DOHH2 (cell line): ENCODE measurements at regions not wholly inside any gene's neighbourhood (a gene's known extent, or its start where the extent isn't known, plus 50 kb on each side); places are given as distances from the start of the nearest gene placed in this dataset.
"Not testable (repeated sequence)": the region's sequence is repeated elsewhere in the genome, so short reads cannot be mapped to it uniquely, and the experiment has no call there.

Experiments used
- H3F3A ChIP-seq: fragments of 200-600 bp; sonication (generic), shearing (Covaris generic); 2 replicates; pipeline ENCODE4 v1.6.0; 2016; ENCODE audit warnings: antibody characterized with exemption, mild to moderate bottlenecking; ENCODE audit not compliant: control insufficient read depth, insufficient read depth
- H3K27ac ChIP-seq: fragments of 200-600 bp; sonication (generic); 2 replicates; pipeline ENCODE4 v1.5.1; 2014; ENCODE audit warnings: low read depth, mild to moderate bottlenecking, low read length, moderate library complexity
- H3K27me3 ChIP-seq: fragments of 200-600 bp; sonication (generic); 2 replicates; pipeline ENCODE4 v1.6.1; 2014; ENCODE audit warnings: mild to moderate bottlenecking, low read length, mixed read lengths; ENCODE audit not compliant: control insufficient read depth
- H3K36me3 ChIP-seq: fragments of 200-600 bp; sonication (generic); 2 replicates; pipeline ENCODE4 v1.6.1; 2014; ENCODE audit warnings: mild to moderate bottlenecking, low read length, moderate library complexity, mixed read lengths; ENCODE audit not compliant: control insufficient read depth
- H3K4me1 ChIP-seq: fragments of 200-600 bp; sonication (generic); 2 replicates; pipeline ENCODE4 v1.6.1; 2014; ENCODE audit warnings: mild to moderate bottlenecking, low read length, mixed read lengths; ENCODE audit not compliant: control insufficient read depth
- H3K4me2 ChIP-seq: fragments of 200-600 bp; sonication (generic); 2 replicates; pipeline ENCODE4 v1.6.0; 2014; ENCODE audit warnings: mild to moderate bottlenecking, low read length, moderate library complexity
- H3K4me3 ChIP-seq: fragments of 200-600 bp; sonication (generic); 2 replicates; pipeline ENCODE4 v1.5.1; 2014; ENCODE audit warnings: mild to moderate bottlenecking, low read length, mixed read lengths
- H3K79me2 ChIP-seq: fragments of 200-600 bp; sonication (generic); 2 replicates; pipeline ENCODE4 v1.6.1; 2014; ENCODE audit warnings: mild to moderate bottlenecking, low read length, mixed read lengths; ENCODE audit not compliant: control insufficient read depth
- H3K9me2 ChIP-seq: fragments of 200-600 bp; sonication (generic); replicated peaks from 2 replicates; pipeline ENCODE4 v1.6.1; 2014; ENCODE audit warnings: mild to moderate bottlenecking, low read length, mixed read lengths; ENCODE audit not compliant: control insufficient read depth
- H3K9me3 ChIP-seq: fragments of 200-600 bp; sonication (generic); 2 replicates; pipeline ENCODE4 v1.6.1; 2014; ENCODE audit warnings: antibody characterized with exemption, low read length, mixed read lengths; ENCODE audit not compliant: control insufficient read depth, insufficient read depth
- H4K20me1 ChIP-seq: fragments of 200-600 bp; sonication (generic); 2 replicates; pipeline ENCODE4 v1.6.0; 2014; ENCODE audit warnings: low read depth, mild to moderate bottlenecking, antibody characterized with exemption, low read length, moderate library complexity; ENCODE audit not compliant: control insufficient read depth, insufficient read depth
- CTCF ChIP-seq: fragments of 200-600 bp; sonication (generic); IDR thresholded peaks from one replicate; pipeline ENCODE4 v1.5.1; 2014; ENCODE audit warnings: antibody characterized with exemption, mild to moderate bottlenecking, low read depth, low read length; ENCODE audit not compliant: poor library complexity, severe bottlenecking
- EZH2phosphoT487 ChIP-seq: fragments of 200-600 bp; sonication (generic); IDR thresholded peaks from 2 replicates; pipeline ENCODE4 v1.6.1; 2017; ENCODE audit warnings: borderline replicate concordance, mild to moderate bottlenecking, antibody characterized with exemption, low read length, moderate library complexity, mixed read lengths

DNA sequence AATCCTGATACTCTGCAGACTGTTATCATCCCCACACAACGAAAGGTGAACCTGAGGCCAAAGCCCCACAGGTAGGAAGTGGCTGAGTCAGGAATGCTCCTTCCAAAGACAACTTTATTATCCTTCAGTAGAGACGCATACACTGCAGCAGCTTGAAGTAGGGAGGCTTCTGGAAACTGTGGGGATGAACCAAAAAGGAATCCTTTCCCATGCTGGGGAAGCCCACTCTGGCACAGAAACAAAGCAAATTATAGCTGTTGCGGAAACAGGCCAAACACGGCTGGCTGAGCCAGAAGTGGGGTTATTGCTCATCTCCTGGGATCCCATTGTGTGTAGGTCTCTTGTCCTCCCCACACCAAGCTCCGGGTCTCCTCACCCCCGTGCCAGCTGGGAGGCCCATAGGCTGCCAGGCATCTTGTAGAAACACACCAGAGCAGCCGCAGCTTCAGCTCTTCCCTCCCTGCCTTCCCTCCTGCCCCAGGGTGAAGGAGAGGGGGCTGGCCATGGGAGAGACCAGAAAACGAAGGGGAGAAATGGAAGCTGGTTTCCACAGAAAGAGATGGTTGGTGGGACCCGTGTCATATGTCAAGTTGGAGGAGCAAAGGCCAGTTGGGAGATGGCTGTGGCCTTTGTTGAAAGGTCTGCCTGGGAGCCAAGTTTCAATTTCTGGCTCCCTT is 176.9 kb upstream of the NABP1 start:
- TF ChIP-seq CTCF, result no peak
- no peak for TF ChIP-seq EZH2phosphoT487
- H3K79me2 ChIP-seq, result no peaks in the 10 kb centered on the region
- H4K20me1 ChIP-seq, result no peaks in the 10 kb centered on the region
- no peak overlapping the region for H3K27ac ChIP-seq
- no peaks in the 10 kb centered on the region for H3K27me3 ChIP-seq
- no peaks in the 10 kb centered on the region for H3K36me3 ChIP-seq
- no peaks in the 10 kb centered on the region for H3K4me1 ChIP-seq
- no peaks in the 10 kb centered on the region for H3K9me2 ChIP-seq
- H3K9me3 ChIP-seq, result no peaks in the 10 kb centered on the region
- no peak overlapping the region for H3K4me3 ChIP-seq
- no peak overlapping the region for H3K4me2 ChIP-seq
- H3F3A ChIP-seq, result no peaks in the 10 kb centered on the region

GRCh38 chr2:191501561-191502168 is 176.3 kb upstream of the NABP1 start:
- no peaks in the 10 kb centered on the region for H3K9me3 ChIP-seq
- H3K36me3 ChIP-seq, result no peaks in the 10 kb centered on the region
- H3K4me3 ChIP-seq, result no peak overlapping the region
- no peak overlapping the region for H3K27ac ChIP-seq
- no peaks in the 10 kb centered on the region for H3K79me2 ChIP-seq
- no peaks in the 10 kb centered on the region for H3F3A ChIP-seq
- no peaks in the 10 kb centered on the region for H4K20me1 ChIP-seq
- H3K27me3 ChIP-seq, result no peaks in the 10 kb centered on the region
- no peaks in the 10 kb centered on the region for H3K4me1 ChIP-seq
- no peaks in the 10 kb centered on the region for H3K9me2 ChIP-seq
- no peak for TF ChIP-seq EZH2phosphoT487
- TF ChIP-seq CTCF, result no peak
- no peak overlapping the region for H3K4me2 ChIP-seq

DNA sequence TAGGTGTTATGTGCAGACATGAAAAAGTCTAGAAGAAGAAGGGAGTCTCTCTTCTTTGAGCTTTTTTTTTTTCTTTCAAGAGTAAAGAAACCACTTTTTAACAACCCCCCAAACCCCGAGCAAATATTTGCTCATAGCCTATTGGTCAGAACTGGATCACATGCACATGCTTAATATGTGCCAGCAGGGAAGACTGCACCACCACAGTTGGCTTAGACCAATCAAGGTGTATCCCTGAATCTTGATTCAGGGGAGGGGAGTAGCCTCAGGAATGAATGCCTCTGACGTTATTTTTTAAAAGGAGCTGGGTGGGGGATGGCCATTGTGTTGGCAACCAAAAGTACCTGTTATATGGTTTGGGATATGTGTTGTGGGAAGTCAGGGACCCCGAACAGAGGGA is 171.4 kb upstream of the NABP1 start:
- Histone ChIP-seq H3K79me2 (no peaks in the 10 kb centered on the region), H3K4me2 (no peak overlapping the region), H4K20me1 (no peaks in the 10 kb centered on the region)

DNA sequence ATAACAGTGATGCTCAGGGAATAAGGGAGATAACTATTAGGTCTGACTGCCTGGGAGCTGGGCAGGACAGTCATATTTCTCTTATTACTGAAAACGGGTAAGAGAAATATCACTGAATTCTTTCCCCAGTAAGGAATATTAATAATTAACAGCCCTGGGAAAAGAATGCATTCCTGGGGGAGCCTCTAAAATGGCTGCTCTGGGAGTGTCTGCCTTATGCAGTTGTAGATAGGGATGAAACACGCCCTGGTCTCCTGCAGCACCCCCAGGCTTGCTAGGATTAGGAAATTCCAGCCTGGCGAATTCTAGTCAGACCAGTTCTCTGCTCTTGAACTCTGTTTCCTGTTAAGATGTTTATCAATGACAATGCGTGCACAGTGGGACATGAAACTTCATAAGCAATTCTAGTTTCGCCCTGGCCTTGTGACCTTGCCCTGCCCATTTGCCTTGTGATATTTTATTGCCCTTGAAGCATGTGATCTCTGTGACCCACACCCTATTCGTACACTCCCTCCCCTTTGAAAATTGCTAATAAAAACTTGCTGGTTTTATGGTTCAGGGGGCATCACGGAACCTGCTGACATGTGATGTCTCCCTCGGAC is 170.6 kb upstream of the NABP1 start:
- H3K36me3 ChIP-seq, H4K20me1 ChIP-seq, H3K9me3 ChIP-seq, H3K27ac ChIP-seq, H3K9me2 ChIP-seq, H3F3A ChIP-seq, H3K27me3 ChIP-seq, H3K4me1 ChIP-seq, H3K4me2 ChIP-seq, H3K4me3 ChIP-seq, H3K79me2 ChIP-seq: not testable (repeated sequence)

More for the DNA sequence above, 171.4 kb upstream of the NABP1 start:
- Histone ChIP-seq H3F3A (no peaks in the 10 kb centered on the region), H3K9me3 (no peaks in the 10 kb centered on the region), H3K4me1 (no peaks in the 10 kb centered on the region), H3K4me3 (no peak overlapping the region), H3K27me3 (no peaks in the 10 kb centered on the region), H3K9me2 (no peaks in the 10 kb centered on the region), H3K27ac (no peak overlapping the region), H3K36me3 (no peaks in the 10 kb centered on the region)
- no peak for TF ChIP-seq EZH2phosphoT487
- TF ChIP-seq CTCF, result no peak
